Hematopoietic multipotent progenitor cell treated with erythropoietin and hydrocortisone succinate and interleukin-3 and kit ligand, for 8 days (in vitro differentiated cells): ENCODE measurements at regions not wholly inside any gene's neighbourhood (a gene's known extent, or its start where the extent isn't known, plus 50 kb on each side); places are given as distances from the start of the nearest gene placed in this dataset.
"Not testable (repeated sequence)": the region's sequence is repeated elsewhere in the genome, so short reads cannot be mapped to it uniquely, and the experiment has no call there.

Experiments used
- DNase-seq: peaks from one replicate; pipeline ENCODE4 v3.0.0-alpha.2; 2015

GRCh38 chr12:89787763-89788162 lies 79.1 kb upstream of the ATP2B1 start:
- no peak for DNase-seq

DNA sequence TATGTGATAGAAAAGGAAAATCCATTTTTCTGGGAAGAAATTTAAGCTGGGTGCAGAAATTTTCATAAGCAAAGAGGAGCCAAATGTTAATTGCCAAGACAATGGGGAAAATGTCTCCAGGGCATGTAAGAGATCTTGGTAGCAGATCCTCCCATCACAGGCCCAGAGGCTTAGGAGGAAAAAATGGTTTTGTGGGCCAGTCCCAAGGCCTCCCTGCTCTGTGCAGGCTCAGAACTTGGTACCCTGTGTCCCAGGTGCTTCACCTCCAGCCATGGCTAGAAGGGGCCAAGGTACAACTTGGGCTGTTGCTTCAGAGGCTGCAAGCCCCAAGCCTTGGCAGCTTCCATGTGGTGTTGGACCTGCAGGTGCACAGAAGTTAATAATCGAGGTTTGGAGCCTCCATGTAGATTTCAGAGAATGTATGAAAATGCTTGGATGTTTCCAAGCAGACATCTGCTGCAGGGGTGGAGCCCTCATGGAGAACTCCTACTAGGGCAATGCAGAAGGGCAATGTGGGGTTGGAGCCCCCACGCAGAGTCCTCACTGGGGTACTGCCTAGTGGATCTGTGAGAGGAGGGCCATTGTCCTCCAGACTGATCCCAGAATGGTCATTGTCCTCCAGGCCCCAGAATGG lies 77.7 kb upstream of the ATP2B1 start:
- DNase-seq: no peak

DNA sequence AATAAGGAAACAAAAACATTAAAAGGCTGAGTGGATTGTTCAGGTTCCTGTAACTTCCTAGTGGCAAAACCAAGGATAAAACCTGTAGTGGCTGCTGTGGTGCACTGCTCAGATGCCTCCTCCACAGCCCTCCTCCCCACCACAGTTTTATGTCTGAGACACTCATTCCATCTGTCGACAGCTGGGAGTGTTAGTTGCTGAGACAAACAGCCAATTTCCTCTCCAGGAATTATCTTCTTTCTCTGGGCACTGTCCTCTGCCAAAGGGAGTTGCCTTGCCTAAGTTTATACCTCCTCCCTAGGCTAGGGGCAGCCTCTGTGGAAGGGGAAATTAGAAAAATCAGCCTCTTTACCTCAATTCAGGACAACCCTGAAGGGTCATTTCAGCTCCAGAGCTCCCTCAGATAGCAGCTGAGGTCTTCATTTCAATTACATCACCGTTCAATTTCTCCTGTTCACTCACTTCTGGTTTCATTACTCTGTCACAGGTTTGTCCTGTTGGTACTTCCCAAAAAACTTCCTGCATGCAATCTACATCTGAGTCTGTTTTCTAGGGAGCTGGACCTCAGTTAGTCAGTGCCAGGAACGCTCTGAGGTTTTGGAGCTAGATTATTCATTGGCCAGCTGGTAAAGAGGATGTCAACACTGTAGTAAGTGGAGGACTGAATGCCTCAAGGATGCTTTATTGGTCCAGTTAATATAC lies 74.9 kb upstream of the ATP2B1 start:
- DNase-seq: no peak

- no peak for DNase-seq
Observed at GRCh38 chr12:89782807-89783206, 74.2 kb upstream of the ATP2B1 start.

DNA sequence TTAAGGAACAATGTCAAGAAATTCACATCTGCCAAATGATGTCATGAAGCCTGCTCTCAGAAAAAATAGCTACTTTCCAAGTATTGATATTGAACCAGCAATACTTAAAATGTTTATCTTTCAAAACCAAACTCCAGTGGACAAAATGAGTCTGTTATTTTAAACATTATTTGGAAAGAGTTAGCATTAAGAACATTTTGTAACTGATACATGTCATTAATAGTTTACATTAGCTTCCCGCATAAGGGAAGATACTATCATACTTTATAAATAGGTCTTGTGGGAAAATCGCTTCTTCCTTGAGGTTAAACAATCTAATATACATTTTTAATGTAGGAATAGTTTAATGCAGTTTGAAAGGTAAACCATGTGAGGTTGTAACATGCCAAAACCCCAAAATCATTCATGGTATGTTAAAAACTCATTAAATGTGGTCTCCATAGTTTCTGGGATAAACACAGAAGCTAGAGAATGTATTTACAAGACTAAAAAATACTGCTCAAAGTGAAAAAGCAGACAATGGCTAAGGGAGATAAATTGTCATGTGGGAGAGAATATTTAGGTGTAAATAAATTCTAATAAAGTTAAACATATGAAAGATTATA lies 73.4 kb upstream of the ATP2B1 start:
- no peak for DNase-seq

DNA sequence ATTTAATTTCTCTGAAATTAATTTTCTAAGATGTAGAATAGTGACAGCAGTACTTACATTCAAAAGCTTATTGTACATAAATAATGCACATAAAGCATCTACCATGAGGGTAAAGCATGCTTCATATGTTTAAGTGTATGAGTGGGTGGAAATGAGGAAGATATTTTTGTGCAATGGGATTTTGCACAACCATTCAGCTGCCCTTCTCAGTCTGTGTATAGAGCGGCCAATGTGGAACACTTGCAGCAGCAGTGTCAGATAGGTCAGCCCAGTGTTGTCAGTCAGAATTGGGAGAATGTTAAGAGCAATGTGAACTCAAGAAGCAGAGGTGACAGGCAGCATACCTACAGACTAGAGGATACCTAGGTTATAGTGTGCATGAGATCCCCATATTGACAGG lies 72.5 kb upstream of the ATP2B1 start:
- DNase-seq: no peak

- no peak for DNase-seq
Observed at GRCh38 chr12:89779090-89779489, 70.5 kb upstream of the ATP2B1 start.

DNA sequence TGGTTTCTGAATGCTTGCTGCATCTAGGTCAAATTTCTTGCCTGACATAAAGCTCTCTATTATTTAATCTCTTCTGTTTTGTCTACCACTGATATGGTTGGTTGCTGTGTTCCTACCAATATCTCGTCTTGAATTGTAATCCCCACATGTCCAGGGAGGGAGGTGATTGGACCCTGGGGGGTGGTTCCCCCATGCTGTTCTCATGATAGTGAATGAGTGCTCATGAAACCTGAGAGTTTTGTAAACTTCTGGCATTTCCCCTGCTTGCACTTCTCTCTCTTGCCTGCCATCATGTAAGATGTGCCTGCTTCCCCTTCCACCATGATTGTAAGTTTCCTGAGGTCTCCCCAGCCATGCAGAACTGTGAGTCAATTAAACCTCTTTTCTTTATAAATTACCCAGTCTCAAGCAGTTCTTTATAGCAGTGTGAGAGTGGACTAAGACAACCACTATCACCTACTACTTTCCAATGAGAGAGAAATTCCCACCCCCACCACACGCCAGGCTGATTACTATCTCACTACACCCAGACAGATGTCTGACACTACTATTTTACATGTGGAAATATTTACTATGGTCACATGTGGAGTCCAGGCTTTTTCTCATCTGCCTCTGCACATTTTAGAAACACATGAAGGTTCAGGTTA lies 69.2 kb upstream of the ATP2B1 start:
- DNase-seq: no peak

GRCh38 chr12:89775986-89776365 lies 67.3 kb upstream of the ATP2B1 start:
- no peak for DNase-seq

DNA sequence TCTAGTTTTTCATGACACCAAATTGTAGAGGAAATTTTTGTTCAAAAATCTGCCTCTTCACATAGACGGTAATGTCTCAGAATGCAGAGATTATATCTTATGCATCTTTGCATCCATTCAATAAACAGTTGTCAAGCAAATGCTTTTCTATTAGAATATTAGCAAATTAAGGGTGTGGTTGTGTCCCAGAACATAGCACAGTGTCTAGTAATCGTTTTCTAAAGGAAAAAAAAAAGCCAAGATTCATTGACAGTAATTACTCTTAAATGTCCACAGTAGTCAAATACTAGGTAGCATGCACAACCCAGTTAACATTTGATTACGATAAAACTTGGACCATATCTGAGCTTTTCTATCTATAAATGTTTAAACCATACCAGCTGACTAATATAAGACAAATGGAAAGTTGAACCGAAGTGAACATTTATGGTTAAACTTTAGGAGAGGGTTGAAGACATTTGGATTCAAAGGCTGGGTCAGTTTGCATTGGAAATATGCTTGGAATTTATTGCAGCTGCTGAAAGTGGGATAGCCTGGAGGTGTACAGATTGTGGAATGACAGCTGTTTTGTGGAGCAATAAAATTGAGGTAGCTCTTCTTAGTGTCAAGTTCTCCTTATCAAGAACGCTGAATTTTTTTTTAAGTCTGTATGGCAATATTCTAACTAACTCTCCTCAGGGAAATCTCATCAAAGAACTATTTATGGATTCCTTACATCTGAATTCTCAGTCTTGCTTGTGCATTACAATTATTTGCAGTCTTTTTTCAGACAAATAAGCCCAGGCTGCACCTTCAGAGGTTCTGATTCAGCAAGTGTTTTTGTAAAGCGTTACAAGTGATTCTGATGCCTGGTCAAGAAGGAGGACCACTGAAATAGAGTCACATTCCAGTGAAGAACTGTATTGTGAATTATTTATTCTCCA lies 66.7 kb upstream of the ATP2B1 start:
- DNase-seq: no peak

DNA sequence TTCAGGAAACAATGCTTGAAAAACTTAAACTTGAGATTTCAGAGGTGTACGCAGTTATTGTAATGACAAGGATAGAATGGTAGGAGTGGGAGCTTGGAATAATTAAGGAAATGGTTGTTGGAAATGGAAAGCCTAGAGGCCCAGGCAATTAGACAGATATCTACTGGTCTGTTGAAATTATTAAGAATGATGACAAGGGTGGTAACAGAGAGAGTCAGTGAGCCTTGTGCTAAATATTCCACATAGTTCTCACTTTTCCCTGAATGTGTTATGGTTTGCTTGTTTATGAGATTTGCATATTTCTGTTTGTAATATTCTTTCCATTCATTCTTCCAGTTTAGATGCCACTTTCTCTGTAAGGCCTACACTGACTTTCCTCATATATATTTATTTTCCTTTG lies 66.0 kb upstream of the ATP2B1 start:
- DNase-seq: no peak

- no peak for DNase-seq
Observed at GRCh38 chr12:89770391-89770790, 61.8 kb upstream of the ATP2B1 start.

DNA sequence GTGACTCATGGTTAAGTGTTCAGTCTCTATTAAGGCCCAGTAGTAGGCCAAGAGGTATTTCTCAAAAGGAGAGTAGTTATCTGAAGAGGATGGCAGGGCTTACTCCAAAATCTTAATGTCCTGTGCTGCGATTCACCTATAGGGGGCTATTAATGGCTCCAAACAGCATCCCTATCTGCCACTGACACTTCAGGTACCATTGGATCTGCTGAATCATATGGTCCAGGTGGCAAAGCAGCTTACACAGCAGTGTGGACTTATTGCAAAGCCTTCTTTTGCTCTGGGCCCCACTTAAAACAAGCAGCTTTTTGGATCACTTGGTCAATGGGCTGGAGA lies 60.8 kb upstream of the ATP2B1 start:
- no peak for DNase-seq

GRCh38 chr12:89768586-89769482 lies 60.2 kb upstream of the ATP2B1 start:
- peak; percentile 20 for DNase-seq

- DNase-seq: no peak
Observed at GRCh38 chr12:89765959-89766824, 57.6 kb upstream of the ATP2B1 start.

- DNase-seq: not testable (repeated sequence)
Observed at GRCh38 chr12:89764164-89764563, 55.5 kb upstream of the ATP2B1 start.

DNA sequence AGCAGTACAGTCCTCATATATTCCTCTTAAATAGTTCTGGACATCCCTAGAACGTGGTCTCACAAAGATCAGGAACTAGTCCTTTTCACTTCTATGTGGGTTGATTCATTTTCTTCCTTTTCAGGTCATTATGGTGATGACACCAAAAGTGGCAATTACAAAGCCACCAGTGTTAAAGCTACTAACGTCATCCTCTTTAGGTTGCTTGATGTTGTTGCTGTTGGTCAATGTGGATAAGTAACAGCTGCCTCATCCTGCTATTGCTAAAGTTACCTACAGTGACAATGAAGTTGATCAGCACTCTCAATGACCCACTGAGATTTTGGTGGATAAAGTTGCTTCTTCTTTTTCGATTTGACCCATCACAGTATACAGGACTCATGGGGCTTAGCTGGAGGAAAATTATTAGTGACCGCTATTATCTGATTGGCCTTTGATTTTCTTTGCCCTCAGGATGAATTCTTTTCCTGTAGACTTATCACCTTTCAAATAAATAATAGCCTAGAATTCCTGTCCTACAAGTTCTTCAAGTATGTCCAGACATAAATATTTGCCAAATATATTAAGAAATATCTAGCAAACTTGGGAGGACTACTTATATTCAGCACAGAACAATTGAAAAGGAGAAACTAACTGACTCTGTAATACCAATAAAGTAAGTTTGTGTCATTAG lies 54.0 kb upstream of the ATP2B1 start:
- DNase-seq: no peak

GRCh38 chr12:89760783-89761182 lies 52.1 kb upstream of the ATP2B1 start:
- no peak for DNase-seq
